ENCODE measurements at regions not wholly inside any gene's neighbourhood (a gene's known extent, or its start where the extent isn't known, plus 50 kb on each side); places are given as distances from the start of the nearest gene placed in this dataset.

DNA sequence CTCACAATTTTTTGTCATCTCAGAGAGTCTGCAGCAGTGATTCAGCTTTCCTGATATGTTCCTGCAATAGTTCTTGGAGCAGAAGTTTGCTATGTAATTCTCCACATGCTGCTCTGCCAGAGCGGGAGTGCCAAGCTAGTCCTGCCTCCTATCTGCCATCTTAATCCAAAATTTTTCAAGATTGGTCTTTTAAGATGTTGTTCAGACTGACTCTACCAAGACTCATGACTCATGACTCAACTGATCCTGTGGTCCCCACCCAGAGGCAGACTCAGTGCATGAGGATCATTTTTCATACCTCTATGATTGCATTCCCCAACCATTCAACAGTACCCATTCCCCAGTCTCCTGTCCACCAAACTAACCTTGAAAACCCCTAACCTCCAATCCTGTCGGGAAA, 470.8 kb downstream of the INHBA start:
- no peak overlapping the region for H3K4me3 ChIP-seq (replicated peaks; ENCODE audit: low read depth, low read length)
- TF ChIP-seq, protein P1, sequence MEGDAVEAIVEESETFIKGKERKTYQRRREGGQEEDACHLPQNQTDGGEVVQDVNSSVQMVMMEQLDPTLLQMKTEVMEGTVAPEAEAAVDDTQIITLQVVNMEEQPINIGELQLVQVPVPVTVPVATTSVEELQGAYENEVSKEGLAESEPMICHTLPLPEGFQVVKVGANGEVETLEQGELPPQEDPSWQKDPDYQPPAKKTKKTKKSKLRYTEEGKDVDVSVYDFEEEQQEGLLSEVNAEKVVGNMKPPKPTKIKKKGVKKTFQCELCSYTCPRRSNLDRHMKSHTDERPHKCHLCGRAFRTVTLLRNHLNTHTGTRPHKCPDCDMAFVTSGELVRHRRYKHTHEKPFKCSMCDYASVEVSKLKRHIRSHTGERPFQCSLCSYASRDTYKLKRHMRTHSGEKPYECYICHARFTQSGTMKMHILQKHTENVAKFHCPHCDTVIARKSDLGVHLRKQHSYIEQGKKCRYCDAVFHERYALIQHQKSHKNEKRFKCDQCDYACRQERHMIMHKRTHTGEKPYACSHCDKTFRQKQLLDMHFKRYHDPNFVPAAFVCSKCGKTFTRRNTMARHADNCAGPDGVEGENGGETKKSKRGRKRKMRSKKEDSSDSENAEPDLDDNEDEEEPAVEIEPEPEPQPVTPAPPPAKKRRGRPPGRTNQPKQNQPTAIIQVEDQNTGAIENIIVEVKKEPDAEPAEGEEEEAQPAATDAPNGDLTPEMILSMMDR (IDR thresholded peaks at IDR 0.05; ENCODE audit: low read length, missing control alignments): no peak
- no peak for DNase-seq (ENCODE audit: low read depth)

DNA sequence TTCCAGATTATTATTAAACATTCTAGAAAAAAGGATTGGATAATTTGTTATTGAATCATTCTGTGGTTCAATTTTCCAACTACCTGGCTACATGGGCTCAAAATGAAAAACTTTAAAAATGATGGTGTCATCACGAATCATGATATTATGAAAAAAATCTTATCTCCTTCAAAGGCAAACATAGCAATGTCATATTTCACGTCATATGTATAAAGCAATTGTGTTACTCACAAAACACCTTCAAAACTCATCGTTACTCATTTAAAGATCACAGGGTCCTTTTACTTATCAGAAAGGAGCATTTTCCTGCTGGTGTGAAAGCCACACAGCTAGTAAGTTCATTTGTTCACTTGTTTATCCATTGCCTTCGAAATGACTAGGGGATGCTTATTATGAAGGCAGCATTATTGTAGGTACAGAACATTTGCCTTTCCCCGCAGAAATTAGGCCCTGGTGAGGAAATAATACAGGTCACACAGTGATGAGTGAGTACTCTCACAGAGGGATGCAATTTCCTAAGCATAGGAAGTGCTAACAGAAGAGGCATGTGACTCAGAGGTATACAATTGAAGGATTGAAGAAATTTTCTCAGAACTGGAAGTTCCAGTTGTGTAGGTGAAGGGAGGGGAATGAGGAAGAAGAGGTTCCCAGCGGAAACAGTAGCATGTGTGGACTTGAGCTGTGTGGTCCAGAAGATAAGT, 478.7 kb downstream of the INHBA start:
- H3K4me3 ChIP-seq (replicated peaks; ENCODE audit: low read depth, low read length): no peak overlapping the region
- TF ChIP-seq, protein P1 (IDR thresholded peaks at IDR 0.05; ENCODE audit: low read length, missing control alignments): no peak
- DNase-seq (ENCODE audit: low read depth): peak; percentile 57

DNA sequence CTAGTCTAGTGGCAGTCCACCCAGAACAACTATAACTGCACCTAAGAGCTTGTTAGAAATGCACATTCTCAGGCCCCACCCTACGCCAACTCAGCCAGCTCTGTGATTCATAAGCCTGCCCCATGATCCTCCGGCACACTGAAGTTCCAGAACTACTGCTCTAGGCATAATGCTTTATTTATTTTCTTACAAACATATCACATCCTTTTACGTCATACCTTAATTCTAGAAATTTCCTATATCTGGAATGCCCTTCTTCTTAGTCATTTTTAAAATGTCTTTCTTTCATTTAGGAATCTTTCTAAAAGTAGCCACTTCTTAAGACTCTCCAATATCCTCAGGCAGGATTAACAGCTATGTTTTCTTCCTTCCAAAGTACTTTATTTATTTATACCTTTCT, 480.1 kb downstream of the INHBA start:
- TF ChIP-seq, protein P1 (IDR thresholded peaks at IDR 0.05; ENCODE audit: low read length, missing control alignments): no peak
- DNase-seq (ENCODE audit: low read depth): peak; percentile 67

DNA sequence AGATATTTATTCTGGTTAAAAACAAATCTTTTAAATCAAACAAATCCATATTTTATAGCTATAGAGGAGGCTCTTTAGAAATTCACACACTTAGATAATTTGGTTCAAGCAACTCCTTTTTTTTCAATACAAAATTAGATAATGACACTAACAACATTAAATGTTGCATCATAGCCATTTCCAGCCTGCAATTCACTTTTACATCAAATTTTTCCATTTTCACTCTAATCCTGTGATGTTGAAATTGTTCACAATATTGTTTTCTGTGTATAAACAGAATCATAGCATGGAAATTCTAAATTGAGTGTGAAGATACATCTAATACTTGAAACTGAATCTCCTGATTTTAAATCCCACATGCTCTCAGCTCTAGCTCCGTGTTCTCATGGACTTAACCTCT, 482.6 kb downstream of the INHBA start:
- DNase-seq (ENCODE audit: low read depth): no peak
- H3K4me3 ChIP-seq (replicated peaks; ENCODE audit: low read depth, low read length): no peak overlapping the region
- TF ChIP-seq, protein P1 (IDR thresholded peaks at IDR 0.05; ENCODE audit: low read length, missing control alignments): no peak

More for the DNA sequence above, 480.1 kb downstream of the INHBA start:
- H3K4me3 ChIP-seq (replicated peaks; ENCODE audit: low read depth, low read length): no peak overlapping the region

DNA sequence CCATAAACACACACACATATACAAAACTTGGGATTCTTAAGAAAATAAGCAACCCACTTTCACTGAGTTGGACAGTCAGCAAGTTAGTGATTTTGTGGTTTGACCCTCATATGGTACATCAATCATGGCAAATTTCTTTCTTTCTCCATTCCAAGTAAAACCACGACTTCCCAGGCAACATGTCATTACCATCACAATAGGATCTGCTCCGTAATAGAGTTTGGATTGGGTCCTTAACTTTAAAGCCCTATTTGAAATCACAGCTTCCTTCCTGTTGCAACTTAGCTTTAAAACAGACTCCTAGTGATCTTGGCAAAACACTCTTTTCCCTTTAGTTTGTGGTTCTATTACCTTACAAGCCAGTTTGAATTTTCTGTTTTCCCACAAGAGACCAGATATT, 483.6 kb downstream of the INHBA start:
- TF ChIP-seq, protein P1 (IDR thresholded peaks at IDR 0.05; ENCODE audit: low read length, missing control alignments): no peak
- DNase-seq (ENCODE audit: low read depth): peak; percentile 57
- no peak overlapping the region for H3K4me3 ChIP-seq (replicated peaks; ENCODE audit: low read depth, low read length)

DNA sequence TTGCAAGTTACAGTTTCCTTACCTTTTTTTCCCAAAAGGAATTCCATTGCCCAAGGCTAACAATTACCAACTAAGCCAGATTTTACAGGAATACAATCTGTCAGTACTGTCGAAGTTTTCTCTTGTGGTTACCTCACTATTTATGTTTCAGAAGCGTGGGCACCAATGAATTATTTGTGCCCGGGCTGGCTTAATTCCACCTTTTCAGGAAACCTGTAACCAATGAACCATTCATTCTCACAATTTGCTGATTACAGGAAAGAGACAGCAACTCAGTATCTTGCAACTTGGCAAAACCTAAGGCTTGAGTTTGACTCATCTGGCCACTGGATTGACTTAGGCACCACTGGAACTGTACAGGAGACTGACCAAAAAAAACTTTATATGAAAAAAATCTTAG, 485.6 kb downstream of the INHBA start:
- no peak for DNase-seq (ENCODE audit: low read depth)
- no peak overlapping the region for H3K4me3 ChIP-seq (replicated peaks; ENCODE audit: low read depth, low read length)
- TF ChIP-seq, protein P1 (IDR thresholded peaks at IDR 0.05; ENCODE audit: low read length, missing control alignments): no peak

DNA sequence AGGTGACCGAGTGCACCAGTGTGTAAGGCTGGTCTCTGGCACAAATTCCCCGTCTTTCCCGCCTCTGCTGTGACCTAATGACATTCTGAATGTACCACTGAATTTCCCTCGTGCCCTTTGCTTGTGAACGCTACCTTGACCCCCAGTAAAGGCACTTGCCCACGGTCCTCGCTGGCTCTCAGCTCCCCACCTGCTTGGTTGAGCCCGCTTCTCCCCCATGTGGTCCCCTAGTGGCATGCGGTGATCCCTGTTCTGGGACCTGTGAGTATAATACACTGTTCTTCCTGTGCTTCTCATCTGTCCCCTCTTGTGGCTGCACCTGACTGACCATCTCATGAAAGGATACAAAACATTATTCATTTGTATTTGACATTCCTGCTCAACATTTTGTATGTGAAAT, 495.7 kb downstream of the INHBA start:
- DNase-seq (ENCODE audit: low read depth): no peak
- TF ChIP-seq, protein P1 (IDR thresholded peaks at IDR 0.05; ENCODE audit: low read length, missing control alignments): no peak
- no peak overlapping the region for H3K4me3 ChIP-seq (replicated peaks; ENCODE audit: low read depth, low read length)

All from fibroblast of pulmonary artery (primary cell).